Astrocyte (in vitro differentiated cells and primary cell): ENCODE measurements at regions not wholly inside any gene's neighbourhood (a gene's known extent, or its start where the extent isn't known, plus 50 kb on each side); places are given as distances from the start of the nearest gene placed in this dataset.
"Not testable (repeated sequence)": the region's sequence is repeated elsewhere in the genome, so short reads cannot be mapped to it uniquely, and the experiment has no call there.

ENCODE experiments used
- DNase-seq: peaks from one replicate; pipeline ENCODE4 v3.0.0-alpha.2; 2010; ENCODE audit warnings: low read depth
- FAIRE-seq: peaks from 2 replicates; lab custom pipeline; 2011; peaks lifted over from hg19 to GRCh38; lab: Jason Lieb, UNC
- H2AFZ ChIP-seq: 2 replicates; pipeline ENCODE4 v1.6.0; 2012; ENCODE audit warnings: low read depth, low read length, inconsistent platforms
- H3K27ac ChIP-seq: 2 replicates; pipeline ENCODE4 v1.5.1; 2011; ENCODE audit warnings: low read depth, low read length, inconsistent platforms
- H3K27me3 ChIP-seq: 2 replicates; pipeline ENCODE4 v1.6.0; 2011; ENCODE audit warnings: low read length, inconsistent platforms; ENCODE audit not compliant: insufficient read depth
- H3K36me3 ChIP-seq: 2 replicates; pipeline ENCODE4 v1.5.1; 2011; ENCODE audit warnings: low read length, inconsistent platforms; ENCODE audit not compliant: insufficient read depth
- H3K4me1 ChIP-seq: 2 replicates; pipeline ENCODE4 v1.5.1; 2011; ENCODE audit warnings: low read length, inconsistent platforms; ENCODE audit not compliant: insufficient read depth
- H3K4me2 ChIP-seq: 2 replicates; pipeline ENCODE4 v1.6.0; 2012; ENCODE audit warnings: low read length, inconsistent platforms
- H3K4me3 ChIP-seq: 2 replicates; pipeline ENCODE4 v1.5.1; 2011; ENCODE audit warnings: low read depth, mild to moderate bottlenecking, low read length, inconsistent platforms; ENCODE audit not compliant: insufficient read depth
- H3K79me2 ChIP-seq: 2 replicates; pipeline ENCODE4 v1.6.0; 2012; ENCODE audit warnings: mild to moderate bottlenecking, low read length, inconsistent platforms; ENCODE audit not compliant: insufficient read depth
- H3K9ac ChIP-seq: 2 replicates; pipeline ENCODE4 v1.6.0; 2012; ENCODE audit warnings: mild to moderate bottlenecking, low read length, inconsistent platforms
- H3K9me3 ChIP-seq: 2 replicates; pipeline ENCODE4 v1.5.1; 2012; ENCODE audit warnings: low read depth, mild to moderate bottlenecking, low read length, inconsistent platforms; ENCODE audit not compliant: insufficient read depth
- H4K20me1 ChIP-seq: 2 replicates; pipeline ENCODE4 v1.6.0; 2012; ENCODE audit warnings: low read length, inconsistent platforms; ENCODE audit not compliant: insufficient read depth
- H3K27ac Mint-ChIP-seq: one replicate; pipeline ENCODE4 v1.8.0; 2021; ENCODE audit warnings: mild to moderate bottlenecking, mixed read lengths; ENCODE audit not compliant: unreplicated experiment
- H3K27me3 Mint-ChIP-seq: one replicate; pipeline ENCODE4 v1.8.0; 2021; ENCODE audit warnings: low read depth, mixed read lengths; ENCODE audit not compliant: unreplicated experiment
- H3K36me3 Mint-ChIP-seq: one replicate; pipeline ENCODE4 v1.8.0; 2021; ENCODE audit warnings: low read depth, mixed read lengths; ENCODE audit not compliant: unreplicated experiment
- H3K4me1 Mint-ChIP-seq: one replicate; pipeline ENCODE4 v1.8.0; 2021; ENCODE audit warnings: low read depth, mixed read lengths; ENCODE audit not compliant: unreplicated experiment
- H3K4me3 Mint-ChIP-seq: one replicate; pipeline ENCODE4 v1.8.0; 2021; ENCODE audit warnings: mild to moderate bottlenecking, moderate library complexity, mixed read lengths; ENCODE audit not compliant: unreplicated experiment
- H3K9me3 Mint-ChIP-seq: one replicate; pipeline ENCODE4 v1.8.0; 2021; ENCODE audit warnings: mild to moderate bottlenecking, mixed read lengths; ENCODE audit not compliant: unreplicated experiment
- EZH2 ChIP-seq: IDR thresholded peaks from 2 replicates; pipeline ENCODE4 v1.6.1; 2012; ENCODE audit warnings: mild to moderate bottlenecking, low read length, inconsistent platforms; ENCODE audit not compliant: insufficient read depth
- TF ChIP-seq, protein P1 (sequence below): IDR thresholded peaks from 2 replicates; pipeline ENCODE4 v1.5.1; 2011; ENCODE audit warnings: low read depth, mild to moderate bottlenecking, inconsistent platforms, low read length, moderate library complexity; ENCODE audit not compliant: insufficient read depth

DNA sequence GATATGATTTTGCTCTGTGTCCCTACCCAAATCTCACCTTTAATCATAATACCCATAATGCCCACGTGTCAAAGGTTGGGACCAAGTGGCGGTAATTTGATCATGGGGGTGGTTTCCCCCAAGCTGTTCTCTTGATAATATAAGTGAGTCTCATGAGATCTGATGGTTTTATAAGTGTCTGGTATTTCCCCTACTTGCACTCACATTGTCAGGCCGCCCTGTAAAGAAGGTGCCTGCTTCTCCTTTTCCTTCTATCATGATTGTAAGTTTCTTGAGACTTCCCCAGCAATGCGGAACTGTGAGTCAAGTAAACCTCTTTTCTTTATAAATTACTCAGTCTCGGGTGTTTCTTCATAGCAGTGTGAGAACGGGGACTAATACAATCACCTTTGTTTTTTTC is 279.8 kb downstream of the ARPP21 start:
- TF ChIP-seq EZH2, result no peak
- TF ChIP-seq, protein P1, sequence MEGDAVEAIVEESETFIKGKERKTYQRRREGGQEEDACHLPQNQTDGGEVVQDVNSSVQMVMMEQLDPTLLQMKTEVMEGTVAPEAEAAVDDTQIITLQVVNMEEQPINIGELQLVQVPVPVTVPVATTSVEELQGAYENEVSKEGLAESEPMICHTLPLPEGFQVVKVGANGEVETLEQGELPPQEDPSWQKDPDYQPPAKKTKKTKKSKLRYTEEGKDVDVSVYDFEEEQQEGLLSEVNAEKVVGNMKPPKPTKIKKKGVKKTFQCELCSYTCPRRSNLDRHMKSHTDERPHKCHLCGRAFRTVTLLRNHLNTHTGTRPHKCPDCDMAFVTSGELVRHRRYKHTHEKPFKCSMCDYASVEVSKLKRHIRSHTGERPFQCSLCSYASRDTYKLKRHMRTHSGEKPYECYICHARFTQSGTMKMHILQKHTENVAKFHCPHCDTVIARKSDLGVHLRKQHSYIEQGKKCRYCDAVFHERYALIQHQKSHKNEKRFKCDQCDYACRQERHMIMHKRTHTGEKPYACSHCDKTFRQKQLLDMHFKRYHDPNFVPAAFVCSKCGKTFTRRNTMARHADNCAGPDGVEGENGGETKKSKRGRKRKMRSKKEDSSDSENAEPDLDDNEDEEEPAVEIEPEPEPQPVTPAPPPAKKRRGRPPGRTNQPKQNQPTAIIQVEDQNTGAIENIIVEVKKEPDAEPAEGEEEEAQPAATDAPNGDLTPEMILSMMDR, result no peak
- H3K27ac Mint-ChIP-seq, result no peak overlapping the region
- Histone ChIP-seq H3K9me3 (no peaks in the 10 kb centered on the region), H2AFZ (no peak overlapping the region), H3K79me2 (no peaks in the 10 kb centered on the region), H3K27me3 (no peaks in the 10 kb centered on the region), H3K9ac (no peak overlapping the region), H4K20me1 (no peaks in the 10 kb centered on the region), H3K4me1 (no peaks in the 10 kb centered on the region), H3K4me3 (no peak overlapping the region), H3K27ac (no peak overlapping the region), H3K4me2 (no peak overlapping the region), H3K36me3 (no peaks in the 10 kb centered on the region)
- H3K4me1 Mint-ChIP-seq, result peaks cover 2% of the 10 kb centered on the region
- H3K9me3 Mint-ChIP-seq, result no peaks in the 10 kb centered on the region
- DNase-seq, result no peak
- H3K27me3 Mint-ChIP-seq, result no peaks in the 10 kb centered on the region
- peaks cover 2% of the 10 kb centered on the region for H3K36me3 Mint-ChIP-seq
- H3K4me3 Mint-ChIP-seq, result no peak overlapping the region
- FAIRE-seq, result no peak

DNA sequence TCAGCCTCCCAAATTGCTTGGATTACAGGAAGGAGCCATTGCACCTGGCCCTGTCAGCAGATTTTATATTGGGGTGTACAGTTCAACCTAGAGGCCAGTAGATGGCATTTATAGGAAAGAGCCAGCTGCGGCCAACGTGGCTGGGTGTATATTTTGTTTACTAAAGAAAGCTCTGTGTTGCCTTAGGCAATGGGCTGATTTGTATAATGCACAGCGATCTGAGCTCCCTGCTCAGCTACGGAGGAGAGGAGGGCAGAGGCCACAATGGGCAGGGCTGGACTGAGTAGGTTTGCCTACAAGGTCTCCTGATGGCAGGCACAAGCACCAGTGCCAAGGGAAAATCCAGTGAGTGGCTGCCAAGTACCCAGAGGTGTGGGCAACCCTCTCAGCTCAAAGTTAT is 282.4 kb downstream of the ARPP21 start:
- Mint-ChIP-seq H3K27ac (no peak overlapping the region), H3K4me1 (peaks cover 2% of the 10 kb centered on the region), H3K4me3 (no peak overlapping the region), H3K36me3 (peaks cover 2% of the 10 kb centered on the region), H3K9me3 (no peaks in the 10 kb centered on the region), H3K27me3 (no peaks in the 10 kb centered on the region)
- Histone ChIP-seq H3K36me3 (no peaks in the 10 kb centered on the region), H3K9me3 (no peaks in the 10 kb centered on the region), H3K4me3 (no peak overlapping the region), H3K4me1 (no peaks in the 10 kb centered on the region), H2AFZ (no peak overlapping the region), H3K9ac (no peak overlapping the region), H3K27ac (no peak overlapping the region), H3K4me2 (no peak overlapping the region), H4K20me1 (no peaks in the 10 kb centered on the region), H3K79me2 (no peaks in the 10 kb centered on the region), H3K27me3 (no peaks in the 10 kb centered on the region)
- no peak for TF ChIP-seq EZH2
- TF ChIP-seq, protein P1, result no peak
- DNase-seq (no peak), FAIRE-seq (no peak)

DNA sequence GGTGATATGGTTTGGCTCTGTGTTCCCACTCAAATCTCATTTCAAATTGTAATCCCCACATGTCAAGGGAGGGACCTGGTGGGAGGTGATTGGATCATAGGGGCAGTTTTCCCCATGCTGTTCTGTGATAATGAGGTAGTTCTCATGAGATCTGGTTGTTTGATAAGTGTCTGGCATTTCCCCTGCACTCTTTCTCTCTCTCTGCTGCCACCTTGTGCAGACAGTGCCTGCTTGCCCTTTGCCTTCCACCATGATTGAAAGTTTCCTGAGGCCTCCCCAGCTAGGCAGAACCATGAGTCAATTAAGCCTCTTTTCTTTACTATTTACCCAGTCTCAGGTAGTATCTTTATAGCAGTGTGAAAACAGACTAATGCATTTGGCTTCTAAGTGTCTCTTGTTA is 284.7 kb downstream of the ARPP21 start:
- not testable (repeated sequence) for FAIRE-seq, H3K27ac Mint-ChIP-seq, H3K4me1 ChIP-seq, H3K27me3 Mint-ChIP-seq, H3K79me2 ChIP-seq, DNase-seq, H3K9me3 ChIP-seq, H3K4me1 Mint-ChIP-seq, H3K36me3 Mint-ChIP-seq, H3K27me3 ChIP-seq, H3K9me3 Mint-ChIP-seq, H3K27ac ChIP-seq, H4K20me1 ChIP-seq, H3K4me2 ChIP-seq, H3K36me3 ChIP-seq, H3K9ac ChIP-seq, H2AFZ ChIP-seq, H3K4me3 ChIP-seq, H3K4me3 Mint-ChIP-seq
- TF ChIP-seq, protein P1, result peak; percentile 10
